ENCODE measurements at regions not wholly inside any gene's neighbourhood (a gene's known extent, or its start where the extent isn't known, plus 50 kb on each side); places are given as distances from the start of the nearest gene placed in this dataset.

DNA sequence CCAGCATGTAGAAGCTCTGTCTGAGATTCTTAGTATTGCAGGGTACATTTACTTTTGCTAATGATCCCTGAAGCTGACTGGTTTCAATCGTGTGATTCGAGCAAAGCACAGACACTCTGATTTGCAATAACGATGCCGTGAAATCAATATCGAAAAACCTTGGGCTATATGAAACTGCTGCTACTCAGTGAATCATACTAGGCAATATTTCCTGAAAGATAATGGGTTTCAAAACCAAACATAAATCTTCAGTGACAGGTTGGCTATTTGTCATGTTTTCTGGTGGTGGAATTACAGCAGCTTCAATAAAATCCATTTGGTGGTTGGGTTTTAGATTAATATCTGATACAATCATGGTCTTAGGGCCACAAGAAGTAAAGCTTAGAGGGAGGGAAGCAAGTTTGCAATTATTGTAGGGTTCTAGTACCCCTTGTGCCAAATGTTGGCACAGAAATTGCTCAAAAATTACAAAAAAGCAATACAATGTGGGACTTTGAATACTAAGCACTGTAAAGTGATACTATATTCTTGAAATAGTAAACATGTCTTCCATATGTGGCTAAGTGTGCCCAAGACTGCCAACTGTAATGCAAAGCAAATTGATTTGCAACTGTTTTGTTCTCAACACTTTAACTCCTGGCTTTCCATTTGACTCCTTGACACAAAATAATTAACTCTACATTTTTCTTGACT, 112.4 kb upstream of the JAZF1 start:
- no peak for DNase-seq (ENCODE audit: low read depth in 4 of 4, low spot score in 1 of 4)

DNA sequence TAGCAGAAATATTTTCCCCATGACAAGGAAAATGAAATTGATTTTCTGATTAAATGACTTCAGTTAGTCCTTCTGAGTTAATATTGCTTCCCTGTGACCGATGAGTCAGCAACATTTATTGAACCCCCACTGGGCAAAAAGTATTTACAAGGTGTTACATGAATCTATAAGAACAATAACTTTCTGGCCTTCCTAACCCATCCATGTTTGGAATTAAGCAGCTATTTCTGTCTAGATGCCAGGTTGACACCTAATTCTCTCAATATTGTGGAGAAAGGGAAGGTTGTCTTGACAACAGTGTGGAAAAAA, 112.9 kb upstream of the JAZF1 start:
- no peak for DNase-seq (ENCODE audit: low read depth in 4 of 4, low spot score in 1 of 4)

DNA sequence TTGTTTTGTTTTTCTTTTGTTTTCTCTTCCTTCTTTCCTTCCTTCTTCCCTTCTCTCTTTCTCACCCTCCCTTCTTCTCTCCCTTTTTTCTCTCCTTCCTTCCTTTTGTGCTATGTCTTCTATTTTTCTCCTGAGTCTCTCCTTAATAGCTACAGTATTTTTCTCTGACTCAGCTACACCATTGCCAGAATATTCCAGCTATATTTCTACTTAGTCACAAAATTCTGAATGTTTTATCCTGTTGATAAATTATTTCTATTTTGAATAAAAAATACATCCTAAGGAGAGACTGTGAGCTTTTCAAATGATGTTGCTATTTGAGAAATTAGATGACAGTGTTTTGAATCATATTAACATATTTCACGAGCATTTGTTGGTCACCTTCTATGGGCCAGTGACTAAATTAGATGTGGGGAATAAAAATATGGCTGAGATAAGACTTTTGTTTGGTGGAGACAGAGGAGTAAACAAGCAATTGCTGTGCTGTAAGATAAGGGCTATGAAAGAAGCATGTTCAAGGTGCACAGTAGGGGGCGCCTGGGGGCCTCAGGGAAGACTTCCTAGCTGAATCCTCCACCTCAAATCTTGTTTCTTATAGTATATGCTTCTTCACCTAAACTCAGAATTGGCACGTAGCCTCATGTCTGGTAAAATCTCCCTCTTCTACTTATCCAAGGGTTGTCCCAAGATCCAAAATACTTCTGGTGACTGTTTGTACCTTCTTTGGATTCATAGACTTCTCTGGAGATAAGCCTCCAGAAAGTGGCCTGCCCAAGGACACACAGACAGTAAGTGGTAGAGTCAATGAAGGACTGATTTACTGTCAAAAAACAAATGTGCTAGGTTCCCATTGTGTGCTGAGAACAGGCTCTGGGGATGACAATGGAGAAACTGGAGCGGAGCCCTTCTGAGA, 115.5 kb upstream of the CREB5 start:
- peak; percentile 26 to 39 (median 38) for DNase-seq (ENCODE audit: low read depth in 4 of 4, low spot score in 1 of 4)

DNA sequence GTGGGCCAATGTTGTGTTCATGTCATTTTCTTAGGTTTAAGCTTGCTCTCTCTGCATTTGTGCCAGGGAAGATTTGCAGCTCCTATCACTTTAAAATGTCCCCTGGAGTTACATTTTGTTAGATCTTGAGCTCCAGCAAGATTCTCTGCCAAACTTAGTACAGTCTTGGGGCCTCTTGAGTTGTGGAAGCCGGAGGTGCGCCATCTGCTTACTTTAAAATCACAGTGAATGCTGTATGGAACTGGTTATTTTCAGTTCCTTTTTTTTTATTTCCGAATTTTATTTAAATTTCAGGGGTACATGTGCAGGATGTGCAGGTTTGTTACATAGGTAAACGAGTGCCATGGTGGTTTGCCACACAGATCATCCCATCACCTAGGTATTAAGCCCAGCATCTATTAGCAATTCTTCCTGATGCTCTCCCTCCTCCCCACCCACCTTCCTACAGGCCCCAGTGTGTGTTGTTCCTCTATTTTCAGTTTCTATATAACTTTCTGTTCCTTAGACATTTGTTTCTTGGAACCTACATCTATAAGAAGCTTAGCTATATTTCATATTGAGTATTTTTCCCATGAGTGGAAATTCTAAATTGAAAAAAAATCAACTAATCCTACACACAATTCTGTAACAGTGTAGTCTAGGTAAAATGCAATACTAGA, 114.4 kb upstream of the CREB5 start:
- no peak for DNase-seq (ENCODE audit: low read depth in 4 of 4, low spot score in 1 of 4)

DNA sequence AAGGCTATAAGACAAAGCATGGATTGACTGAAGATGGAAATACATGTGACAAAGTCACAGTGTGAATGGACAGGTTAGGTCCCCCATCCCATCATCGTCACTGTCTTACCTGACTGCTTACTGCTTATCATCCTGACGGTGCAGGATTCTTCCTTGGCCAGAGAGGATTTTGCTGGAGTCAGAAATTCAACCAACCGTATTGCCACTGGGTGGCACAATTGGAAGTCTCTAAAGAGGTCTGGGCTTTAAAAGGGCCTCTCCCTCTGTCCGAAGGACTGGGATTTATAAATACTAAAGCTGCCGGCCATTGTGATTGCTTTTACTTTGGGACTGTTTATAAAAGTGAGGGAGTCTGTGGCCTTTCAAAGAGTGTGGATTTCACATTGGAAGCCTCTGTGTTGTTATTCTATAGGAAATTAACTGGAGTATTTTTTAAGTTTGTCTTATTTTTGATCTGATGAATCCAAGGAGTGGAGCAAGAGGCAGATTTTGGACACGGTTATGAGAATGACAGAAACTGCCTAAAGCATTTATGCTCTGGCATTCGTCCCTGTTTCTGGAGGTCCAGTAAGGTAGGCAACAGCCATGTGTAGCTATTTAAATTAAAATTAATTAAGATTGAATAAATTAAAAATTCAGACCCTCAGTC, 113.3 kb upstream of the CREB5 start:
- no peak for DNase-seq (ENCODE audit: low read depth in 4 of 4, low spot score in 1 of 4)

DNA sequence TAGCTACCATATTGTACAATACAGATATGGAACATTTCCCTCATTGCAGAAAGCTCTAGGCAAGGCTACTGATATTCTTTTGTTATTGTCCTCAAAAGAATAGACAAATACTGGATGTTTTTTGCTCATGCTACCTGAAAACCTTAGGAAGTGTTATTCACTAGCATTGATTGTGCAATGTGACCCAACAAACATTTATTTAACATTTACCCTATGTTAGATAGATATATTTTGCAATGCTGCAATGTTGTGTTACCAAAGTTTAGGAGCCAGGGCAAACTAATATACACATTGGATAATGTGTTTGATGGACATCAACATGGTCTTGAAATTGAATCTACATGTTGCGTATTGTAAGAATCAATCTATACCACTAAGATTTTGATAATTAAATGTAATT, 112.8 kb upstream of the CREB5 start:
- no peak for DNase-seq (ENCODE audit: low read depth in 4 of 4, low spot score in 1 of 4)

DNA sequence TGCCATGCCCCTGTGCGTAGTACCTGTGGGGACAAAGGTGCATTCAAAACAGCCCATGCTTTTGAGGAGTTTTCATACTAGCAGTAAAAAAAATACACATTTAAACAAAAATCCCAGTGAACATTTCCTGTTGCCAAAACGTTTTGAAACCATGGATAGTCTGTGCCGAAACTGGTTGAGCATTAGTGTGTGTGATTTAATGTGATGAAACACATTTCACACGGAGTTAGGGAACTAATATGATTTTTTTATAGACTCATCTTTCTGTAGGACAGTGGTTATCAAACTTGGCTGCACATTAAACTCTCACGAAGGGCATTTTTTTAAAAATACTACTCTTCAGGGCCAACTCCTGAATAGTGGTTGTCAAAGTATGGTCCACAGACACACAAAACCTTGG, 111.8 kb upstream of the CREB5 start:
- no peak for DNase-seq (ENCODE audit: low read depth in 4 of 4, low spot score in 1 of 4)

DNA sequence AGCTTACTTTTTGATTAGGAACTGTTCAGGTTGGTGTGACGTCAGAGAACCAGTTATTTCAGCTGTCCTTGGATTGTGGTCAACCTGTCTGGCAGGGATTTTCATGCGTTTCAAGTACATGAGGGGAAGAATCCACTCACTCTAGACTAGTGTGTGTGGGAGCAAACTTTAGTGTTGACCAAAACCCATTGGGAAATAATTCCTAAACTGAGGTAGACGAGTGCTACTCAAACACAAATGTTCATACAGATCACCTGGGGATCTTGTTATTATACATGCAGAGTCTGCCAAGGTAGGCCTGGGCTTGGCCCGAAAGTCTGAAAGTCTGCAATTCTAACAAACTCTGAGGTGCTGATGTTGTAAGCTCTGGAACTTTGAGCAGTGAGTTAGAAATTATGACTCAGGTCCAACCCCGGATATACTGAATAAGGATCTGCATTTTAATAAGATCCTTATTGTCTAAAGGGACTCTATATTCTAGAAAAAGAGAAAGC, 111.1 kb upstream of the CREB5 start:
- no peak for DNase-seq (ENCODE audit: low read depth in 4 of 4, low spot score in 1 of 4)

DNA sequence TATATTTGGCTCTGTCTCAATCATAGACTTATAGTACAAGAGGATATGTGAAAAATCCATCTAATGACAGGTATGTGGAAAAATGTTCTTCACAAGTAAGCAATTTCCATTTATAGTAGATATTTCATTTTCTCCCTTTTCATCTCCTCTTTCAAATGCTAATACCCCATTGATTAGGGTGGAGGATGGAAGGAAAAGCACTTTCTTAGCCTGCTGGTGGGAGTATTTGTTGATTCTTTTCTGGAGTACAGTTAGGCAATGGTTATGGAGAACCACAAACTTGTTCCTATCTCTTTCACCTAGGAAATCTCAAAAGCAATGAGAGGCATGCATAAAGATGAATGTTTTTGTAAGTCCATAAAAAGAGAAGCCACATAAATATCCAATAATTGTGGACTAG, 108.0 kb upstream of the CREB5 start:
- no peak for DNase-seq (ENCODE audit: low read depth in 4 of 4, low spot score in 1 of 4)

DNA sequence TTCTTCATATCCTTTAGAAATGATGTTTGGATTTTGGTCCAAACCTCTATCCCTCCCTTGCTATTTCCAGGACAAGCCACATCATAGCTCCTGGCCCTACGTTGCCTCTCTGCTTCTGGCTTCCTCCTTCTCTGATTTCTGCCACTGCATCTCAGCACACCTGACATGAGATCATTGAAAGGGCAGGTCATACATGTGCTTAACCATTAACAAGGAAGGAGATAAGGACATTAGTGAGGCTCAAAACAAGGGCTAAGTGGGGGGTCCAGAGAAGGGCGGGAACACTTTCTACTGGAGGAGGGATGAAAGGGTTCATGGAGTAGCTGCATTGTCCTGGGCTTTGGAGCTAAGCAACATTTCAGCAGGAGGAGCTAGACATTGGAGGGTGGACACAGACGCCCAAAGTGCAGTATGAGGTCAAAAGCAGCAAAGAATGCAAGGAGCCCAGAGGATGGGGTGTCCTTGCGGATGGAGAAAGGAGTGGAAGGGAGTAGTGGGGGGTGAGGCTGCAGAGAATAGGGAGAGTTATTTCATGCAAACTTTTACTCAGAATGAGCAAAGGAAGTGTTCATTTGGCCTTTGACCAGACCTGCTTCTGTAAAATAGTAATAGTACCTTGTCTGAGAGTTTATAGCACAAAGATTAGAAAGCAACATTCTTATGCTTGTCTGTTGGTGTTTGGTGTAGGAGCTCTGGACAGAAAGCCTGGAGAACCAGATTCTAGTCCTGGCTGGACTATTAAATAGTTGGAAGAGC, 102.4 kb upstream of the CREB5 start:
- DNase-seq (ENCODE audit: low read depth in 4 of 4, low spot score in 1 of 4): no peak

DNA sequence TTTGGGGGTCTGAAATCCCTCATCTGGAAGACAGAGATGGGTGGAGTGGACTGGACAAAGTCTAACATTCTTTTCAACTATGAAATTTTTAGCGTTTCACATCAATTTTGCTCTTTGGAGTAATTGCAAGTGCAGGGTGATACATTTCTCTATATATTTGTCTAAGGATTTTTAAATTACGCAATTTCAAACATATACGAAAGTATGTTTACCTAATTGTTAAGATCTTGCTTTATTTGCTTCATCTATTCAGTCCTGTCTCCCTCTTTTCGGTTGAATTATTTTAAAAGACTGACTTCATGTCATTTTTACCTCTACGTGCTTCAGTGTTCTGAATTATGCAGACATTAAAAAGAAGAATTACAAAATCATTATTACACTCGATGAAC, 101.9 kb upstream of the CREB5 start:
- DNase-seq (ENCODE audit: low read depth in 4 of 4, low spot score in 1 of 4): no peak

DNA sequence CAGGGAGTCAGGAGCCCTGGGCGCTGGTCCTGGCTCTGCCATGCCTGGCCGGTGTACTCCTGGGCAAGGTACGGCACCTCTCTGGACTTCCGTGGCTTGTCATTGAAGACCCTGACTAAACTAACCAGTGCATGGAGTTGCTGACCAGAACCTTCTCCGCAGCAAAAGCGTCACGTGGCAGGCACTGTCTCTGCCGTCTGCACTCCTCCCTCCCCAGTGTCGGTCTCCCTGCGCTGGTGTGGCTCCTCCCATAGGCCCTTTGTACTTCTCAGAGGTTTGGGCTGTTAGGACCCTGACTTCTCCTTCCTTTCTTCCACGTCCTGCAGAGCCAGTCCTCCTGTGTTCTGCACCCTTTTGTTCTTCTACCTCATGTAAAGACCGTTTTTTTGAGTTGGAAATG, 100.6 kb upstream of the CREB5 start:
- no peak for DNase-seq (ENCODE audit: low read depth in 4 of 4, low spot score in 1 of 4)

DNA sequence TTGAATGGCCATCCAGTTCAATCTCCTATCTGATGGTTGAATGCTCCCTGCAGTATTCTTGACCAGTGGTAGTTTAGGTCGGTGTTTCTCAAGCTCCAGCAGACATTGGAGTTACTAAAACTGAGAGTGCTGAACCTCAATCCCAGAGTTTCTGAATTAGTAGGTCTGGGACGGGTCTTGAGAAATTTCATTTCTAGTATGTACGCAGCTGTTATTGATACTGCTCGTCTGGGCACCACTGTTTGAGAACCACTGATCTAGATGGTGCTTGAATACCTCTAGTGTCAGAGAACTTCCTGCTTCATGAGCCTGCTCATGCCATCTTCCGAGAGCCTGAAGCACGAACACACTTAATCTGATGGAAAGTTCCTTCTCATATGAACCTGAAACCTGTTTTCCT, 99.4 kb upstream of the CREB5 start:
- DNase-seq (ENCODE audit: low read depth in 4 of 4, low spot score in 1 of 4): no peak

DNA sequence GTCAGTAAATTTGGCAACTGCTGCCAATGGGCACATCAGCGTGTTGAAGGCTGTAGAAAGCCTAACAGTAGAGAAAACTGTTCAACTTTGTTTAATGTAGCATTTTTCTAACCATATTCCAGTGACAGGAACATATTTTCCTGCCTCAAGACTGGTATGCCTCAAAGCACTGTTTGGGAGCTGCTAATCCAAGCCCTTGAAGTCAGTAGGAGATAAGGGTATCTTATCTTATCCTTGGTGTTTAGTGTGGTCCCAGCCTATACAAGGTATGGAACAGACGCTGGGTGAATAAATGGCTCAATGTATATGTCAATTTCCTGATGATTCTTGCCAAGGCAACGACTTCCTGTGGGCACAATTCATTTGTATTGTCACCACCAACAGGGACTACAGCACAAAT, 97.5 kb upstream of the CREB5 start:
- DNase-seq (ENCODE audit: low read depth in 4 of 4, low spot score in 1 of 4): no peak

DNA sequence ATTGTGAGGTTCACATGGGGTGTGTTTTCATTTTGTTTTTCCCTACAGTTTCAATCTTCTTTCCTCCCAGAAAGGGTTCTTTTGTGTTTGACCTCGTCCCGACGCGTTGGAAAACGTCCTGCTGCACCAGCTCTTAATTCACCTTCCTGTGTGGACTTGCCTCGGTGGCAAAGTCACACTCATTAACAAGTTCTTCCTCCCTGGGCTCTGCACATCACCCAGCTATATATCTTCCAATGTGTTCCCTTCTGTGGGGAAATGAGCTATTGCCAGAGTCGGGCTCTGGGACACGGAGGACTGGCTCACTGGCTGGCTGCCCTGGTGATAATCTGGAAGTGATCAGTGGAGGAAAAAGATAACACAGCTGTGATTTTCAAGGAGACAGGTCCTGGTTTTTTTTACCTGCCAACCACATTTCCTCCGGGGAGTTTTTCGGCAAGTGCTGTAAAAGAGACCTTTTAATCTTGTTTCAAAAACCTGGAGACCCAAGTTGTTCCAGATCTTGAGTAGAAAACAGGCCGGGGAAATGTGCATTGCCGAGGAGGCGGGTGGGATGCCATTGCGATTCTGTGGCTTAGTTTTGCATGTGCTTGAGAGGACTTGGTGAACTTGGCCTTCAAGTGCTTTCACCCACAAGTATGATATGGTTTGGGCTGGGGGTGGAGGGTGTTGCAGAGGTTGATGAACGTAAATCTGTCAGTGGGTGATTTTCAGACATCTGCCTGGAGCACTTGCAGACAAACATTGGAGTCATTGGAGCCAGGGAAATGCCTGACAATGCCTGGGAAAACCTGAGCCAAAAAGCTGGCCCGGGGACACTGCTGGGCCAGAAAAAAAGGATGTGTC, 96.5 kb upstream of the CREB5 start:
- DNase-seq (ENCODE audit: low read depth in 4 of 4, low spot score in 1 of 4): no peak

DNA sequence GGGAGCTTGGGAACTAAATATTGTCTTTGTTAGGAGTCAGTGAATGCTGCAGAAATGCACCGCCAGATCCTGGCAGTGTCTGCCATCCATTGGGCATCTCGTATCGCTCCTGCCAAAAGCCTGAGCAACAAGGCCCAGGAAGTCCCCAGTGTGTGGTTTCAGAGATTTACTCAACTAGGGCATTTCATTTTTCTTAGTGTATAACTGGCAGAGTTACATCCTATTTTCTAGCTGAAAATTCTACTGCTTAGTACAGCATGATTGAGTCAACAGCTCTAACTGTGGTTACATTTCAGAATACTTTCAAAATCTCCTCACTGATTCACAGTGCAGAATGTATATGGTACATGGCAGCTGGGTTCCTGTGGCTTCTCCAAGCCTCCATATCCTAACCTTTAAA, 95.8 kb upstream of the CREB5 start:
- no peak for DNase-seq (ENCODE audit: low read depth in 4 of 4, low spot score in 1 of 4)

DNA sequence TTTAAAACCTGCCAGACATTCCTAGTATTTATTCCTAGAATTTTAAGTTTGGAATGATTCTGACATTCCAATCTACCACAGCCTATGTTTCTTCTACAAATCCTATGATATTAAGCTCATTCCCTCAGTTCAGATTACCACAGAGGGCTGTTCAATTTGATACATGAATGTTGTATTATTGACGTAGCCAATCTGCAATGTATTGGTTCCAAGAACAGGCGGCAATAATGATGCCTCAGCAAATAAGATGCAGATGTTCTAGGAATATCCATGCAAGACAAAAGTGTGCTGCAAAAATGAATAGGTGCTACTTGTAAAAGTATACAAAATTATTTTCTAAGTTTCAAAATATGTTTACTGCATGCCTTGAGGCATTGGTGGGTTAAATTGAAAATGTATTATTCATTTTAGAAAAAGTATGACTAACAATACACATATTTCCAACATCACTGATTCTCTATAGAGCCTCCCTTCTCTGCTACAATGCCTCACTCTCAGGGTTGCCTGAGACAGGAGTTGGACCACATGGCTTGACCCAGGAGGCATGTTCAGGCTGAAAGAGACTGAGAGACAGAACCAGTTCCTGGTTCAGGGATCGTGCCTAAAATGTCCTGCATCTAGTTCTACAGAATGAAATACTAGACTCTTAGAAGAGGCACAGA, 94.1 kb upstream of the CREB5 start:
- DNase-seq (ENCODE audit: low read depth in 4 of 4, low spot score in 1 of 4): no peak

DNA sequence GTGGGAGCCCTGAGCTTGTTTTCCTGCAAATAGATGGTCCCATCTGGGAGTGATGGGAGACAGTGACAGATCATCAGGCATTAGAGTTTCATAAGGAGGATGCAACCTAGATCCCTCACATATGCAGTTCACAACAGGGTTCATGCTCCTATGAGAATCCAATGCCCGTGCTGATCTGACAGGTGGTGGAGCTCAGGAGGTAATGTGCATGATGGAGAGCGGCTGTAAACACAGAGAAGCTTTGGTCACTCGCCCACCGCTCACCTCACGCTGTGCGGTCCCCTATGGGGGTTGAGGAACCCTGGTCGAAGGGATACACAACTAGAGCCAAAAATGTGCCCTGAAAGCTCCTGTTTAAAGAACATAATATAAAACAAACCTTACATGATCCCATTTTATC, 88.5 kb upstream of the CREB5 start:
- no peak for DNase-seq (ENCODE audit: low read depth in 4 of 4, low spot score in 1 of 4)

DNA sequence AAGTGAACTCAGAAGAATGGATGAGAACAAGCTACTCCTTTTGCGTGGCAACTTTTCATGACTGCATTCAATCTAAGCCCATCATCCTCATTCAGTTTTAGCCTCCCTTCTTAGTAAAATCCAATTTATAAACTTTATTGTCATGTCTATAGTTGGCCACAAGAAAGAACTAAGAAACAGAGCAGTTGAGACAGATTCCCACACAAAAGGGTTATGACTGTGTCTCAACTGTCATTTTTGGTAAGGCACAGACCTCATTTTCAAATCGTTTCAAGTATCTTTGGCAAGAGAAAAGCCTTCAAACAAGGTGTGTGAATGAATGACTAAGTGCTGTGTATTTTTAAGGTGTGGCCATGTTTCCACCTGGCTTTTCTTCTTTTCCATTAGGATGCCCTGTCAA, 84.2 kb upstream of the CREB5 start:
- DNase-seq (ENCODE audit: low read depth in 4 of 4, low spot score in 1 of 4): no peak

All from stimulated activated CD4-positive, alpha-beta T cell treated with anti-CD3 and anti-CD28 coated beads, Interleukin-1b, Interleukin-23, amount 100 ng/mL, for 24 hours (primary cell).